Neuronal stem cell (in vitro differentiated cells): ENCODE measurements at regions not wholly inside any gene's neighbourhood (a gene's known extent, or its start where the extent isn't known, plus 50 kb on each side); places are given as distances from the start of the nearest gene placed in this dataset.

Experiments used
- DNase-seq: peaks from one replicate; pipeline ENCODE4 v3.0.0-alpha.2; 2013; ENCODE audit warnings: low spot score
- H2AFZ ChIP-seq: one replicate; pipeline ENCODE4 v1.6.1; 2013; ENCODE audit warnings: mild to moderate bottlenecking, low read length, inconsistent platforms
- H2AK5ac ChIP-seq: 2 replicates; pipeline ENCODE4 v1.6.1; 2013; ENCODE audit warnings: low read depth, mild to moderate bottlenecking, inconsistent platforms, low read length, moderate library complexity, mixed read lengths
- H2BK120ac ChIP-seq: 2 replicates; pipeline ENCODE4 v1.6.1; 2013; ENCODE audit warnings: low read depth, mild to moderate bottlenecking, inconsistent platforms, low read length, moderate library complexity, mixed read lengths
- H2BK12ac ChIP-seq: one replicate; pipeline ENCODE4 v1.6.1; 2013; ENCODE audit warnings: low read length, inconsistent platforms
- H2BK15ac ChIP-seq: 2 replicates; pipeline ENCODE4 v1.6.1; 2013; ENCODE audit warnings: mild to moderate bottlenecking, low read length, inconsistent platforms, mixed read lengths
- H2BK5ac ChIP-seq: one replicate; pipeline ENCODE4 v1.6.1; 2013; ENCODE audit warnings: inconsistent platforms, mild to moderate bottlenecking, low read length, moderate library complexity
- H3K14ac ChIP-seq: one replicate; pipeline ENCODE4 v1.6.1; 2013; ENCODE audit warnings: low read length, inconsistent platforms
- H3K18ac ChIP-seq: 2 replicates; pipeline ENCODE4 v1.6.1; 2013; ENCODE audit warnings: low read length, inconsistent platforms
- H3K23ac ChIP-seq: 2 replicates; pipeline ENCODE4 v1.6.1; 2013; ENCODE audit warnings: low read depth, mild to moderate bottlenecking, mixed read lengths, low read length, inconsistent platforms; ENCODE audit not compliant: poor library complexity
- H3K27ac ChIP-seq: replicated peaks from 3 replicates; pipeline ENCODE4 v1.5.1; 2013; ENCODE audit warnings: low read length, inconsistent platforms
- H3K27me3 ChIP-seq, 3 experiments: 2 replicates each; pipeline ENCODE4 v1.6.1; 2013; ENCODE audit warnings: low read length in 3 of 3, mild to moderate bottlenecking in 2 of 3, inconsistent platforms in 1 of 3, low read depth in 1 of 3, mixed read lengths in 1 of 3, moderate library complexity in 1 of 3; ENCODE audit not compliant: control insufficient read depth in 3 of 3, insufficient read depth in 3 of 3
- H3K36me3 ChIP-seq, 2 donors: replicated peaks in 1 of 2; 2 replicates each; pipeline ENCODE4 v1.6.1; 2013; ENCODE audit warnings: low read length in 2 of 2; ENCODE audit not compliant: control insufficient read depth in 2 of 2, insufficient read depth in 2 of 2
- H3K4ac ChIP-seq: 2 replicates; pipeline ENCODE4 v1.6.1; 2013; ENCODE audit warnings: inconsistent platforms, mild to moderate bottlenecking, low read length, moderate library complexity
- H3K4me1 ChIP-seq, 2 donors: 1 replicate in 1 of 2; 2 replicates in 1 of 2; pipeline ENCODE4 v1.6.1; 2013; ENCODE audit warnings: low read length in 2 of 2, low read depth in 1 of 2; ENCODE audit not compliant: control insufficient read depth in 2 of 2, insufficient read depth in 1 of 2
- H3K4me2 ChIP-seq: one replicate; pipeline ENCODE4 v1.6.1; 2013; ENCODE audit warnings: mild to moderate bottlenecking, low read length, inconsistent platforms; ENCODE audit not compliant: insufficient read depth, poor library complexity, severe bottlenecking
- H3K4me3 ChIP-seq, 2 donors: 2 replicates each; pipeline ENCODE4 v1.5.1; 2013; ENCODE audit warnings: low read length in 2 of 2, mild to moderate bottlenecking in 2 of 2, inconsistent platforms in 1 of 2, moderate library complexity in 1 of 2
- H3K79me1 ChIP-seq: one replicate; pipeline ENCODE4 v1.6.1; 2013; ENCODE audit warnings: low read depth, mild to moderate bottlenecking, inconsistent platforms, low read length, moderate library complexity
- H3K9ac ChIP-seq: one replicate; pipeline ENCODE4 v1.6.1; 2013; ENCODE audit warnings: mild to moderate bottlenecking, low read depth, low read length, inconsistent platforms; ENCODE audit not compliant: poor library complexity
- H3K9me3 ChIP-seq, 2 donors: replicated peaks in 1 of 2; 2 replicates each; pipeline versions ENCODE3 to v1.6.1; 2013; ENCODE audit warnings: low read length in 2 of 2, mild to moderate bottlenecking in 2 of 2, inconsistent platforms in 1 of 2, low read depth in 1 of 2, mixed read lengths in 1 of 2, moderate library complexity in 1 of 2; ENCODE audit not compliant: control insufficient read depth in 2 of 2, insufficient read depth in 1 of 2
- H4K8ac ChIP-seq: one replicate; pipeline ENCODE4 v1.6.1; 2013; ENCODE audit warnings: low read depth, mild to moderate bottlenecking, inconsistent platforms, low read length, moderate library complexity
- H4K91ac ChIP-seq: one replicate; pipeline ENCODE4 v1.6.1; 2013; ENCODE audit warnings: low read length, low read depth, mild to moderate bottlenecking, inconsistent platforms; ENCODE audit not compliant: poor library complexity
- WGBS, 2 donors: extraction: QIAGEN DNeasy Blood & Tissue Kit; methylation state at CpG; one replicate each; pipeline ENCODE4 v1.1.7; 2013; ENCODE audit warnings: missing lambda C conversion rate in 2 of 2, mixed read lengths in 1 of 2; ENCODE audit not compliant: insufficient read length in 2 of 2, insufficient replicate concordance in 1 of 2; ENCODE audit errors: extremely low coverage in 2 of 2; 5-methylcytosine and 5-hydroxymethylcytosine counted together

GRCh38 chr1:68791800-68792199 is 294.9 kb upstream of the DEPDC1 start:
- no peaks in the 10 kb centered on the region for H3K4me1 ChIP-seq
- no peak overlapping the region for H3K4me2 ChIP-seq
- no peak overlapping the region for H4K8ac ChIP-seq
- no peak overlapping the region for H3K18ac ChIP-seq
- H3K4ac ChIP-seq, result no peak overlapping the region
- no peaks in the 10 kb centered on the region for H3K36me3 ChIP-seq
- no peak overlapping the region for H3K4me3 ChIP-seq
- H3K27ac ChIP-seq, result no peak overlapping the region
- no peak overlapping the region for H3K9ac ChIP-seq
- H2BK15ac ChIP-seq, result no peak overlapping the region
- H3K14ac ChIP-seq, result no peak overlapping the region
- H3K79me1 ChIP-seq, result no peaks in the 10 kb centered on the region
- H2BK120ac ChIP-seq, result no peak overlapping the region
- DNase-seq, result no peak
- H3K23ac ChIP-seq, result no peak overlapping the region
- no peak overlapping the region for H2BK12ac ChIP-seq
- no peaks in the 10 kb centered on the region for H3K9me3 ChIP-seq
- no peak overlapping the region for H2AFZ ChIP-seq
- H2AK5ac ChIP-seq, result no peak overlapping the region
- WGBS, 2 donors, result no CpG with 5 or more reads among the region's 3 CpGs
- H2BK5ac ChIP-seq, result no peak overlapping the region
- no peak overlapping the region for H4K91ac ChIP-seq
- no peaks in the 10 kb centered on the region for H3K27me3 ChIP-seq

- Histone ChIP-seq H3K4me1 (peaks cover 2 to 13% of the 10 kb centered on the region in 2 donors), H3K9ac (no peak overlapping the region), H3K4me3 (no peak overlapping the region), H2BK5ac (no peak overlapping the region), H3K14ac (no peak overlapping the region), H3K9me3 (no peaks in the 10 kb centered on the region), H2BK15ac (no peak overlapping the region), H4K8ac (no peak overlapping the region), H2BK120ac (no peak overlapping the region), H3K4ac (no peak overlapping the region), H2BK12ac (no peak overlapping the region), H3K23ac (no peak overlapping the region), H2AK5ac (no peak overlapping the region), H4K91ac (no peak overlapping the region), H3K18ac (no peak overlapping the region), H3K79me1 (no peaks in the 10 kb centered on the region), H3K4me2 (no peak overlapping the region), H3K27me3 (no peaks in the 10 kb centered on the region), H2AFZ (peak overlapping the region; percentile 8), H3K27ac (no peak overlapping the region), H3K36me3 (no peaks in the 10 kb centered on the region)
- no peak for DNase-seq
Measured at GRCh38 chr1:68795956-68796355, 299.1 kb upstream of the DEPDC1 start.

- Histone ChIP-seq H2BK15ac (no peak overlapping the region), H3K9ac (no peak overlapping the region), H3K79me1 (no peaks in the 10 kb centered on the region), H3K36me3 (no peaks in the 10 kb centered on the region), H2BK5ac (no peak overlapping the region), H3K14ac (no peak overlapping the region), H2BK12ac (no peak overlapping the region), H3K4ac (no peak overlapping the region), H4K8ac (no peak overlapping the region), H3K27ac (no peak overlapping the region), H3K23ac (no peak overlapping the region), H3K18ac (no peak overlapping the region), H2AFZ (no peak overlapping the region), H2AK5ac (no peak overlapping the region), H3K4me3 (no peak overlapping the region), H3K9me3 (no peaks in the 10 kb centered on the region), H3K4me1 (peaks cover 2 to 13% of the 10 kb centered on the region in 2 donors), H3K4me2 (no peak overlapping the region), H2BK120ac (no peak overlapping the region), H4K91ac (no peak overlapping the region), H3K27me3 (no peaks in the 10 kb centered on the region)
- DNase-seq, result no peak
Measured at GRCh38 chr1:68796888-68797287, 300.0 kb upstream of the DEPDC1 start.

- H4K91ac ChIP-seq, result no peak overlapping the region
- no peaks in the 10 kb centered on the region for H3K27me3 ChIP-seq
- peaks cover 2 to 13% of the 10 kb centered on the region in 2 donors for H3K4me1 ChIP-seq
- H3K4ac ChIP-seq, result no peak overlapping the region
- H3K4me2 ChIP-seq, result no peak overlapping the region
- no peak overlapping the region for H3K23ac ChIP-seq
- H3K9me3 ChIP-seq, result no peaks in the 10 kb centered on the region
- no peak for DNase-seq
- no peaks in the 10 kb centered on the region for H3K36me3 ChIP-seq
- no peak overlapping the region for H3K27ac ChIP-seq
- H3K79me1 ChIP-seq, result no peaks in the 10 kb centered on the region
- no peak overlapping the region for H4K8ac ChIP-seq
- no CpG with 5 or more reads among the region's 1 CpG for WGBS, 2 donors
- H2BK120ac ChIP-seq, result no peak overlapping the region
- no peak overlapping the region for H3K4me3 ChIP-seq
- H2BK12ac ChIP-seq, result no peak overlapping the region
- H2BK15ac ChIP-seq, result no peak overlapping the region
- H2AK5ac ChIP-seq, result no peak overlapping the region
- H2BK5ac ChIP-seq, result no peak overlapping the region
- no peak overlapping the region for H3K9ac ChIP-seq
- H3K18ac ChIP-seq, result no peak overlapping the region
- no peak overlapping the region for H3K14ac ChIP-seq
- H2AFZ ChIP-seq, result no peak overlapping the region
Measured at GRCh38 chr1:68798071-68798470, 301.2 kb upstream of the DEPDC1 start.
